Large intestine (tissue), 3 donors: ENCODE measurements at regions not wholly inside any gene's neighbourhood (a gene's known extent, or its start where the extent isn't known, plus 50 kb on each side); places are given as distances from the start of the nearest gene placed in this dataset.

ENCODE experiments used
- DNase-seq, 2 donors: peaks; one replicate each; pipeline versions ENCODE4 v3.0.0 to v3.0.0-alpha.2; 2013
- H3K27ac ChIP-seq: one replicate; pipeline ENCODE4 v1.5.1; 2013; ENCODE audit warnings: low read length
- H3K27me3 ChIP-seq: 2 replicates; pipeline ENCODE4 v1.6.1; 2013; ENCODE audit warnings: low read length; ENCODE audit not compliant: control insufficient read depth, insufficient read depth
- H3K36me3 ChIP-seq: 2 replicates; pipeline ENCODE4 v1.6.1; 2013; ENCODE audit warnings: low read length; ENCODE audit not compliant: control insufficient read depth, insufficient read depth
- H3K4me1 ChIP-seq: one replicate; pipeline ENCODE4 v1.6.1; 2013; ENCODE audit warnings: low read length; ENCODE audit not compliant: control insufficient read depth, insufficient read depth
- H3K4me3 ChIP-seq: one replicate; pipeline ENCODE4 v1.5.1; 2013; ENCODE audit warnings: low read length
- H3K9me3 ChIP-seq: one replicate; pipeline ENCODE4 v1.6.1; 2013; ENCODE audit warnings: mild to moderate bottlenecking, low read depth, low read length, moderate library complexity; ENCODE audit not compliant: control insufficient read depth
- WGBS: methylation state at CpG from one replicate; pipeline ENCODE4 v1.1.5; 2013; ENCODE audit warnings: low lambda C conversion rate; ENCODE audit not compliant: insufficient coverage; 5-methylcytosine and 5-hydroxymethylcytosine counted together

GRCh38 chr9:120152295-120152694 is 427.7 kb downstream of the CDK5RAP2 start:
- WGBS, result no CpG with 5 or more reads among the region's 4 CpGs
- Histone ChIP-seq H3K4me1 (no peaks in the 10 kb centered on the region), H3K36me3 (no peaks in the 10 kb centered on the region), H3K9me3 (no peaks in the 10 kb centered on the region), H3K4me3 (no peak overlapping the region), H3K27ac (no peak overlapping the region), H3K27me3 (no peaks in the 10 kb centered on the region)
- peak; percentile 7 to 9 for DNase-seq

- H3K9me3 ChIP-seq, result no peaks in the 10 kb centered on the region
- H3K4me3 ChIP-seq, result no peak overlapping the region
- no peaks in the 10 kb centered on the region for H3K4me1 ChIP-seq
- no CpG with 5 or more reads among the region's 12 CpGs for WGBS
- H3K27me3 ChIP-seq, result no peaks in the 10 kb centered on the region
- DNase-seq, result no peak
- H3K36me3 ChIP-seq, result no peaks in the 10 kb centered on the region
- H3K27ac ChIP-seq, result no peak overlapping the region
Observed at GRCh38 chr9:120151806-120152205, 428.2 kb downstream of the CDK5RAP2 start.

- Histone ChIP-seq H3K4me3 (no peak overlapping the region), H3K9me3 (no peaks in the 10 kb centered on the region), H3K4me1 (no peaks in the 10 kb centered on the region), H3K27ac (no peak overlapping the region), H3K27me3 (no peaks in the 10 kb centered on the region), H3K36me3 (no peaks in the 10 kb centered on the region)
- no peak for DNase-seq
- no CpG with 5 or more reads among the region's 3 CpGs for WGBS
Observed at GRCh38 chr9:120151149-120151548, 428.8 kb downstream of the CDK5RAP2 start.

GRCh38 chr9:120138955-120139354 is 441.0 kb downstream of the CDK5RAP2 start:
- DNase-seq, result no peak
- H3K4me3 ChIP-seq, result no peak overlapping the region
- H3K9me3 ChIP-seq, result no peaks in the 10 kb centered on the region
- H3K36me3 ChIP-seq, result no peaks in the 10 kb centered on the region
- no peak overlapping the region for H3K27ac ChIP-seq
- H3K4me1 ChIP-seq, result no peaks in the 10 kb centered on the region
- no peaks in the 10 kb centered on the region for H3K27me3 ChIP-seq
- no CpG with 5 or more reads among the region's 1 CpG for WGBS

- H3K36me3 ChIP-seq, result no peaks in the 10 kb centered on the region
- no CpG with 5 or more reads among the region's 5 CpGs for WGBS
- H3K4me1 ChIP-seq, result no peaks in the 10 kb centered on the region
- no peak overlapping the region for H3K4me3 ChIP-seq
- H3K27ac ChIP-seq, result no peak overlapping the region
- no peak for DNase-seq
- no peaks in the 10 kb centered on the region for H3K9me3 ChIP-seq
- H3K27me3 ChIP-seq, result no peaks in the 10 kb centered on the region
Observed at GRCh38 chr9:120137186-120137840, 442.7 kb downstream of the CDK5RAP2 start.

GRCh38 chr9:120136696-120137095 is 443.3 kb downstream of the CDK5RAP2 start:
- no peaks in the 10 kb centered on the region for H3K4me1 ChIP-seq
- no peaks in the 10 kb centered on the region for H3K36me3 ChIP-seq
- no CpG with 5 or more reads among the region's 1 CpG for WGBS
- no peaks in the 10 kb centered on the region for H3K9me3 ChIP-seq
- no peak for DNase-seq
- H3K27me3 ChIP-seq, result no peaks in the 10 kb centered on the region
- no peak overlapping the region for H3K27ac ChIP-seq
- H3K4me3 ChIP-seq, result no peak overlapping the region

- 67% methylated on average over 1 of the region's 4 CpGs for WGBS
- no peak for DNase-seq
- Histone ChIP-seq H3K4me3 (no peak overlapping the region), H3K4me1 (no peaks in the 10 kb centered on the region), H3K36me3 (no peaks in the 10 kb centered on the region), H3K27me3 (no peaks in the 10 kb centered on the region), H3K9me3 (no peaks in the 10 kb centered on the region), H3K27ac (no peak overlapping the region)
Observed at GRCh38 chr9:120117081-120117480, 462.9 kb downstream of the CDK5RAP2 start.

GRCh38 chr9:120110520-120110919 is 469.4 kb downstream of the CDK5RAP2 start:
- no peaks in the 10 kb centered on the region for H3K36me3 ChIP-seq
- H3K27me3 ChIP-seq, result no peaks in the 10 kb centered on the region
- no peak overlapping the region for H3K27ac ChIP-seq
- H3K9me3 ChIP-seq, result no peaks in the 10 kb centered on the region
- no CpG with 5 or more reads among the region's 1 CpG for WGBS
- no peaks in the 10 kb centered on the region for H3K4me1 ChIP-seq
- DNase-seq, result no peak
- H3K4me3 ChIP-seq, result no peak overlapping the region

- no peak for DNase-seq
- no peaks in the 10 kb centered on the region for H3K9me3 ChIP-seq
- H3K27me3 ChIP-seq, result no peaks in the 10 kb centered on the region
- no peak overlapping the region for H3K27ac ChIP-seq
- 100% methylated on average over 1 of the region's 3 CpGs for WGBS
- no peaks in the 10 kb centered on the region for H3K36me3 ChIP-seq
- H3K4me1 ChIP-seq, result no peaks in the 10 kb centered on the region
- H3K4me3 ChIP-seq, result no peak overlapping the region
Observed at GRCh38 chr9:120109242-120109641, 470.7 kb downstream of the CDK5RAP2 start.

GRCh38 chr9:120107138-120107537 is 472.8 kb downstream of the CDK5RAP2 start:
- no CpG with 5 or more reads among the region's 1 CpG for WGBS
- Histone ChIP-seq H3K4me1 (no peaks in the 10 kb centered on the region), H3K9me3 (no peaks in the 10 kb centered on the region), H3K4me3 (no peak overlapping the region), H3K27ac (no peak overlapping the region), H3K36me3 (no peaks in the 10 kb centered on the region), H3K27me3 (no peaks in the 10 kb centered on the region)
- DNase-seq, result no peak

GRCh38 chr9:120104771-120105170 is 475.2 kb downstream of the CDK5RAP2 start:
- Histone ChIP-seq H3K9me3 (no peaks in the 10 kb centered on the region), H3K27me3 (no peaks in the 10 kb centered on the region), H3K36me3 (no peaks in the 10 kb centered on the region), H3K4me3 (no peak overlapping the region), H3K27ac (no peak overlapping the region), H3K4me1 (no peaks in the 10 kb centered on the region)
- WGBS, result no CpG with 5 or more reads among the region's 6 CpGs
- no peak for DNase-seq
